A549 (cell line): ENCODE measurements at regions not wholly inside any gene's neighbourhood (a gene's known extent, or its start where the extent isn't known, plus 50 kb on each side); places are given as distances from the start of the nearest gene placed in this dataset.

Source experiments
- ATAC-seq, 2 experiments: fragments of 200-7000 bp in 1 of 2; fragments of >200 bp in 1 of 2; cut with Nextera tagmentation in 1 of 2; cut with Tn5 transposase in 1 of 2; 3 replicates each; pipeline versions ENCODE4 v1.8.0 to v1.9.1; 2018 to 2020; ENCODE audit warnings: mild to moderate bottlenecking in 1 of 2, moderate library complexity in 1 of 2
- CTCF ChIA-PET: fragments of 300-600 bp; sonication (Branson Sonifier 250); formaldehyde crosslinking; extraction: SDS; loops from one replicate; lab custom pipeline; 2021; ENCODE audit warnings: antibody characterized with exemption, inconsistent platforms; lab: Yijun Ruan, JAX
- POLR2A ChIA-PET: fragments of 350-600 bp; formaldehyde crosslinking; extraction: SDS; loops from one replicate; lab custom pipeline; 2021; ENCODE audit warnings: antibody characterized with exemption, inconsistent platforms; lab: Yijun Ruan, JAX
- DNase-seq, 2 experiments: peaks; one replicate each; pipeline versions ENCODE4 v3.0.0 to v3.0.0-alpha.2; 2011 to 2016; ENCODE audit warnings: low read depth in 1 of 2, low spot score in 1 of 2
- FAIRE-seq: peaks from 2 replicates; lab custom pipeline; 2011; peaks lifted over from hg19 to GRCh38; lab: Jason Lieb, UNC
- H3K27ac ChIP-seq, 2 experiments: fragments of >200 bp; sonication (Bioruptor Twin); formaldehyde crosslinking; 3 replicates each; pipeline ENCODE4 v1.5.1; 2016 to 2017
- H3K4me1 ChIP-seq: fragments of >200 bp; sonication (Bioruptor Twin); formaldehyde crosslinking; 3 replicates; pipeline ENCODE4 v1.6.1; 2016
- H3K4me2 ChIP-seq: fragments of >200 bp; sonication (Bioruptor Twin); formaldehyde crosslinking; 3 replicates; pipeline ENCODE4 v1.6.1; 2016
- H3K4me3 ChIP-seq: fragments of >200 bp; sonication (Bioruptor Twin); formaldehyde crosslinking; 3 replicates; pipeline ENCODE4 v1.5.1; 2016
- H3K9me3 ChIP-seq: fragments of >200 bp; sonication (Bioruptor Twin); formaldehyde crosslinking; 3 replicates; pipeline ENCODE4 v1.6.1; 2016
- CBX2 ChIP-seq: fragments of 200-600 bp; sonication (generic); IDR thresholded peaks from 2 replicates; pipeline ENCODE4 v1.6.1; 2016; ENCODE audit warnings: low read depth, mild to moderate bottlenecking, borderline replicate concordance
- CBX8 ChIP-seq: fragments of 200-600 bp; sonication (generic); IDR thresholded peaks from 2 replicates; pipeline ENCODE4 v1.6.1; 2016
- EHMT2 ChIP-seq: fragments of 200-600 bp; sonication (generic); IDR thresholded peaks from 2 replicates; pipeline ENCODE4 v1.6.1; 2016; ENCODE audit warnings: antibody characterized with exemption, low read depth, mild to moderate bottlenecking, moderate library complexity
- FOXS1 ChIP-seq: fragments of 250-450 bp; sonication (Bioruptor Pico); IDR thresholded peaks from 2 replicates; pipeline ENCODE4 v1.5.0; 2020; ENCODE audit warnings: mild to moderate bottlenecking, moderate library complexity
- HDAC2 ChIP-seq: fragments of 200-600 bp; sonication (generic); IDR thresholded peaks from 2 replicates; pipeline ENCODE4 v1.6.1; 2016
- HES2 ChIP-seq: fragments of >200 bp; sonication (Bioruptor Twin); formaldehyde crosslinking; IDR thresholded peaks from 2 replicates; pipeline ENCODE4 v1.6.1; 2016
- HMGXB4 ChIP-seq: fragments of 250-450 bp; sonication (Bioruptor Pico); IDR thresholded peaks from 2 replicates; pipeline ENCODE4 v1.5.0; 2021; ENCODE audit warnings: mild to moderate bottlenecking, moderate library complexity, borderline replicate concordance
- JUNB ChIP-seq: fragments of >200 bp; sonication (Bioruptor Twin); formaldehyde crosslinking; IDR thresholded peaks from 2 replicates; pipeline ENCODE4 v1.6.1; 2016
- KDM5A ChIP-seq: fragments of 200-600 bp; sonication (generic); IDR thresholded peaks from 2 replicates; pipeline ENCODE4 v1.6.1; 2016; ENCODE audit warnings: antibody characterized with exemption, mild to moderate bottlenecking
- MAFK ChIP-seq: fragments of 450-650 bp; IDR thresholded peaks from 2 replicates; pipeline ENCODE4 v1.6.1; 2014; ENCODE audit not compliant: partially characterized antibody
- MAZ ChIP-seq: fragments of 150-350 bp; IDR thresholded peaks from 2 replicates; pipeline ENCODE4 v1.6.1; 2014; ENCODE audit warnings: antibody characterized with exemption, low read depth, low read length, borderline replicate concordance
- MYC ChIP-seq: IDR thresholded peaks from 2 replicates; pipeline ENCODE4 v1.6.1; 2012; ENCODE audit warnings: mild to moderate bottlenecking, inconsistent platforms, low read length, improper control_type of control experiment, borderline replicate concordance
- NFE2L2 ChIP-seq: fragments of 150-350 bp; conservative IDR thresholded peaks from 2 replicates; pipeline ENCODE4 v1.6.1; 2014; ENCODE audit warnings: low read length
- NPAS2 ChIP-seq: fragments of 250-450 bp; sonication (Bioruptor Pico); IDR thresholded peaks from 2 replicates; pipeline ENCODE4 v1.8.0; 2022; ENCODE audit warnings: mild to moderate bottlenecking, moderate library complexity, borderline replicate concordance
- NR3C1 ChIP-seq: fragments of >200 bp; sonication (Bioruptor Twin); formaldehyde crosslinking; IDR thresholded peaks from 3 replicates; pipeline ENCODE4 v1.6.1; 2017
- POLR2AphosphoS2 ChIP-seq: conservative IDR thresholded peaks from 2 replicates; pipeline ENCODE4 v1.6.1; 2012; ENCODE audit warnings: low read length, improper control_type of control experiment, inconsistent platforms
- RCOR1 ChIP-seq: fragments of 150-350 bp; IDR thresholded peaks from 2 replicates; pipeline ENCODE4 v1.6.1; 2014; ENCODE audit warnings: antibody characterized with exemption, low read length, low read depth
- REST ChIP-seq: fragments of 200-600 bp; sonication (generic); IDR thresholded peaks from 2 replicates; pipeline ENCODE4 v1.6.1; 2016; ENCODE audit warnings: antibody characterized with exemption, mild to moderate bottlenecking, moderate library complexity
- ZC3H11A ChIP-seq: fragments of 450-650 bp; IDR thresholded peaks from 2 replicates; pipeline ENCODE4 v1.6.1; 2014; ENCODE audit warnings: antibody characterized with exemption, mild to moderate bottlenecking
- ZFP36 ChIP-seq: fragments of 450-650 bp; IDR thresholded peaks from 2 replicates; pipeline ENCODE4 v1.6.1; 2014; ENCODE audit warnings: borderline replicate concordance; ENCODE audit not compliant: partially characterized antibody
- ZNF302 ChIP-seq: fragments of 250-450 bp; sonication (Bioruptor Pico); IDR thresholded peaks from 2 replicates; pipeline ENCODE4 v1.9.0; 2021; ENCODE audit warnings: inconsistent platforms, mild to moderate bottlenecking, moderate library complexity
- WGBS: methylation state at CpG from one replicate; pipeline ENCODE4 v1.1.6; 2017; ENCODE audit errors: missing lambda C conversion rate; 5-methylcytosine and 5-hydroxymethylcytosine counted together
- TF ChIP-seq, protein P1 (sequence below): fragments of 150-350 bp; IDR thresholded peaks from 2 replicates; pipeline ENCODE4 v1.6.1; 2014; ENCODE audit warnings: low read depth, mild to moderate bottlenecking, low read length
- TF ChIP-seq, protein P2 (sequence below): IDR thresholded peaks from 2 replicates; pipeline ENCODE4 v1.6.1; 2012; ENCODE audit warnings: low read depth, borderline replicate concordance

DNA sequence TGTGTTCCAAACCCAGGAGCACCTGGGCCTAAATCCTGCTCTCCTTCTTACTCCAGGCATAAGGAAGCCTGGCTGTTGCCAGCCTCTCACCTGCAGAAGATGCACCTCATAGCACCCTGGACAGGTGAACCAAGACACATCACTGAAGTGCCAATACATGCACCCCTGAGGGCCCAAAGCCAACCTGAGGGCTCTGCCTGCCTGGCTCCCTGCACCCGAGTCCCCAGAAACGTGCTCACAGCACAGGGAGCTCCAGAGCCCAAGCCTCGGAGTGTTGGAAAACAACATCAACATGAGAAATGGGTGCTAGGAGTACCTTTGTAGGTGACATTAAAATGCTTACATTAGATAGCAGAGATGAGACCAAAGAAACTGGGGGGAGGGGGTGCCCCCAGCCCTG lies 96.3 kb upstream of the RAB6C start:
- Histone ChIP-seq H3K4me3 (no peak overlapping the region), H3K4me1 (no peaks in the 10 kb centered on the region), H3K27ac (no peak overlapping the region), H3K4me2 (no peak overlapping the region), H3K9me3 (no peaks in the 10 kb centered on the region)
- FAIRE-seq (no peak), ATAC-seq (no peak), DNase-seq (no peak)
- ChIA-PET POLR2A (no interaction called here), CTCF (no interaction called here)
- 22% methylated on average over 3 of the region's 3 CpGs for WGBS
- TF ChIP-seq REST, result no peak
- no peak for TF ChIP-seq ZFP36
- no peak for TF ChIP-seq NR3C1
- no peak for TF ChIP-seq KDM5A
- no peak for TF ChIP-seq HMGXB4
- TF ChIP-seq, protein P1, sequence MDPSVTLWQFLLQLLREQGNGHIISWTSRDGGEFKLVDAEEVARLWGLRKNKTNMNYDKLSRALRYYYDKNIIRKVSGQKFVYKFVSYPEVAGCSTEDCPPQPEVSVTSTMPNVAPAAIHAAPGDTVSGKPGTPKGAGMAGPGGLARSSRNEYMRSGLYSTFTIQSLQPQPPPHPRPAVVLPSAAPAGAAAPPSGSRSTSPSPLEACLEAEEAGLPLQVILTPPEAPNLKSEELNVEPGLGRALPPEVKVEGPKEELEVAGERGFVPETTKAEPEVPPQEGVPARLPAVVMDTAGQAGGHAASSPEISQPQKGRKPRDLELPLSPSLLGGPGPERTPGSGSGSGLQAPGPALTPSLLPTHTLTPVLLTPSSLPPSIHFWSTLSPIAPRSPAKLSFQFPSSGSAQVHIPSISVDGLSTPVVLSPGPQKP, result no peak
- TF ChIP-seq CBX2, result no peak
- no peak for TF ChIP-seq HDAC2
- TF ChIP-seq ZNF302 (CRISPR knock-in tag), result no peak
- no peak for TF ChIP-seq EHMT2
- TF ChIP-seq NFE2L2, result no peak
- no peak for TF ChIP-seq MYC
- no peak for TF ChIP-seq ZC3H11A
- no peak for TF ChIP-seq POLR2AphosphoS2
- no peak for TF ChIP-seq NPAS2
- no peak for TF ChIP-seq MAFK
- TF ChIP-seq MAZ, result no peak
- no peak for TF ChIP-seq FOXS1 (CRISPR knock-in tag)
- no peak for TF ChIP-seq CBX8

DNA sequence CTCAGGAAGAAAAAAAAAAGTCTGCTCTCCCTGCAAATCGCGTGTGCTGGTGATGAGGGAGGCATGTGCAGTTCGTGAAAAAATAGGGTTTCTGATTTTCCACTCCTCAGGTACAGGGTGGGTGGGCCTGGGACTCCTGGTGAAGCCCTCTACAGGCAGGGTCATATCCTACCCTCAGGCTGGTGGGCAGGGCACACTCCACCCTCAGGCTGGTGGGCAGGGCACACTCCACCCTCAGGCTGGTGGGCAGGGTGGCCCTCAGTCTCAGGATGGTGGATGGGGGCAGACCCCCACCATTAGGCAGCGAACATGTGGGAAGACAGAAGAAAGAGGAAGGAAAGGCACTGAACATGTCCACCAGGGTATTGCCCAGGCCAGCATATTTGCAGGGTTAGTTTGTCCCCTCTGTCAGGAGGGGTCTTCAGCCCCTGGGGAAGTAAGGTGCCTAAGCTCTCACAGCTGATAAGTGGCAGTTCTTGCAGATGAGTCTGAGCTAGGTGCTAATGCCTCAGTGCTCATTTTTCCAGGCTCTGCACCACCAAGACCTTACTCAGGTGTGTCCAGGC lies 95.2 kb upstream of the RAB6C start:
- Histone ChIP-seq H3K4me2 (no peak overlapping the region), H3K4me1 (no peaks in the 10 kb centered on the region), H3K27ac (no peak overlapping the region), H3K4me3 (no peak overlapping the region), H3K9me3 (no peaks in the 10 kb centered on the region)
- no peak for TF ChIP-seq JUNB
- TF ChIP-seq RCOR1, result no peak
- no peak for TF ChIP-seq MYC
- TF ChIP-seq HES2, result no peak
- no peak for TF ChIP-seq ZC3H11A
- TF ChIP-seq, protein P2, sequence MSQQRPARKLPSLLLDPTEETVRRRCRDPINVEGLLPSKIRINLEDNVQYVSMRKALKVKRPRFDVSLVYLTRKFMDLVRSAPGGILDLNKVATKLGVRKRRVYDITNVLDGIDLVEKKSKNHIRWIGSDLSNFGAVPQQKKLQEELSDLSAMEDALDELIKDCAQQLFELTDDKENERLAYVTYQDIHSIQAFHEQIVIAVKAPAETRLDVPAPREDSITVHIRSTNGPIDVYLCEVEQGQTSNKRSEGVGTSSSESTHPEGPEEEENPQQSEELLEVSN, result no peak
- TF ChIP-seq ZNF302 (CRISPR knock-in tag), result no peak
- FAIRE-seq, result no peak
- CTCF ChIA-PET, result no interaction called here
- no peak for DNase-seq
- POLR2A ChIA-PET, result no interaction called here
- ATAC-seq, result no peak
- 0% methylated on average over 4 of the region's 4 CpGs for WGBS
